Superior temporal gyrus (tissue), 1 donor: ENCODE measurements at regions not wholly inside any gene's neighbourhood (a gene's known extent, or its start where the extent isn't known, plus 50 kb on each side); places are given as distances from the start of the nearest gene placed in this dataset.

Experiments used
- DNase-seq: peaks from one replicate; pipeline ENCODE4 v3.0.0-alpha.2; 2016; ENCODE audit errors: extremely low spot score

DNA sequence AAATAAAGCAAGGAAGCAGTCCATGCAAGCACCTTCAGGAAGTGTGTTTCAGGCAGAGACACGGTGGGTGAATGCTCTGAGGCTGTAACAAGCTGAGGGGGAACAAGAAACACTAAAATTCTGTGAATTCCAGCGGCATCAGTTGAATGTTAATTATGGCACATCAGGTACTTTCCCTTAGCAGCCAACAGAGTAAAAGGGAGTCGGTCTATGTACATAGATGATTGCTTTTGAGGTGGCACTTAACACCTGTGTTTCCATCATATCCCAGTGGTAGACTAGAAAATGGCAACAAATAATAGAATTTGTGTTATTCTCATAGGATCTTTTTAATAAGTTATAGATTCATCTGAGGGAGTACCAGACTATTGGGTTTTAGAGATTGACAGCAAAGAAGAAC is 481.0 kb upstream of the KLF6 start:
- no peak for DNase-seq

DNA sequence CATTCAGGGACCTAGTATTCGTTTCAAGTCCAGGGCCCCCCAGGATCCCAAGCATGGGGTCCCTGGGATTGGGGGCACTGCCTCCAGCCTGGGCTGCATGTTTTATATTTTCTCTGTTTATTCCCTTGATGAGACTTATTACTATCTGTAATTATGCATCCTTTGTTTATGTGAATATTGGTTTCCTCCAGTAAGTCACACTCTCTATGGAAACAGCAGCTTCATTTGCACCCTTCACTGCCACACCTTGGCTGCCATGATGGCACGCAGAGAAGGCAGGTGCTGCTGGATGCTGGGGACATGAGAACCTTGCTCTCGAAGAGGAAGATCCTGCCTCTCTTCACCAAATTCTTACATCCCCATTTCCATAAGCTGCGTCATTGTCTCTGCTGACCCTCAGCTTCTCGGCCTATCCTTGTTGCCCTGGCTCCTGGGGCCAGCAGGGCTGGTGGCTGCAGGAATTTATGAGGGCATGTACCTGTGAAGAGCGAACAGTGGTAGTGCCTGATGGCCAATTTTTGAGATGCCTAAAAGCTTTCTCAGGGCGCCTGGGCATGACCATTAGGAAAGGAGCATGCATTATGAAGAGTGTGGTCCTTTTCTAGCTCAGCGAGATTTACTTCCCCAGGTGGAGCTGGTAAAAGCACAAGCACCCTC is 479.3 kb upstream of the KLF6 start:
- no peak for DNase-seq

DNA sequence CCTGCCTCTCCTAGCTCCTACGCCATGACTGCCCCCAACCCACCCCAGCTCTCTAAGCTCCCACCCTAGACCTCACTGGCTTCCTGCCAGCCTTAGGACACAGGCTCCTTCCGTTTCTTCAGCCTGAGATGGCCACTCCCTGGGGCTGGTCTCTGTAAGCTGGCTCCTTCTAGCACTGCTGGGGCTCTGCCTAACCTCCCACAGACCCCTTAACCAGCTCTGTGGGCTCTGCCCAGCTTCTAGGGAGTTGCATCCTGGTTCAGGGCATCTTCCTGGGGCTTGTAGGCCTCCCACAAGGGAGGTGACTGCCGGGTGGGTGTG is 478.6 kb upstream of the KLF6 start:
- DNase-seq, result no peak

DNA sequence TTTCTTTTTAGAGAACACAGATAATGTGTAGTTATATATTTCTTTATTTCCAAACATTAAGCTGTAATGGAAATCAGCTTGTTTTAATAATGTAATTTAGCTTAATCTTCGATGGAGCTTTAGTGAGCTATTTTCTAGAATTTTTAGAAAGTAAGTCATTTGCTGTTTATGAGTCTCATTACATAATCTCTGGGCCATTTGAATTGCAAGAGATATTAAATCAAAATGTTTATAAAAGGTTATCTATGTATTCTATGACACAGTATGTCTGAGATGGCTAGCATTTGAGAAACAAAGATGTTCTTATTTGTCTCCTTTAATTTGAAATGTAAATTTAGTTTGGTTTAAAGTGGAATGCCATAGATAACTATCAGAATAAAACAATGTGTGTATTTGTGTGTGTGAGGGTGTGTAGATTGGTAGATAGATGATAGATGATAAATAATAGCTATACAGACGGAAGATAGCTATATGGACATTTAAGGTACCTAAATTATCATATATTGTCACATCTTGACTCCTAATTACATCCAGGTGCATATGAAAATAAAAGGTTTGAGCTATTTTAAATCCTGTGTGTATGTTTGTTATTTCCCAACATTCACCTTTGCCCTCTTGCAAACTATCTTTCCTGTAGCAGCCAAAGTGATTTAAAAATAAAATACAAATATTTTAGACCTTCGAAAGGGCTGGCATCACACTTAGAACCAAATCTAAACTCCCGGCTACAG is 478.0 kb upstream of the KLF6 start:
- no peak for DNase-seq

DNA sequence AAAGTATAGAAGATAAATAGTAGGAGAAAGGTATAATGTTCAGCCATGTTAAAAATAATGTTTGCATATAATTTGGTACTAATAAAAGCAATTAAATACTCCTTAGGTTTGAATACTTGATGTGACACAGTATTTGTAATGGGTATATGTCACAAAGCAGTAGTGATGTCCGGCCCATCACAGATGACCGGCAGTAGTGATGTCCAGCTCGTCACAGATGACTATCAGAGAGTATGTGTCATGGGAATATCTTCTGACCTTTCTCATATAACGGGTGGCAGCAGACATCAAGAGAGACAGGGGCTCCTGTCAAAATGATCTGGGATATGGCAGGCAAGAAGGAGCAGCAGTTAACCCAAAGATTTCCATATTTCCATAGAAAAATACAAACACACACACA is 477.4 kb upstream of the KLF6 start:
- no peak for DNase-seq

DNA sequence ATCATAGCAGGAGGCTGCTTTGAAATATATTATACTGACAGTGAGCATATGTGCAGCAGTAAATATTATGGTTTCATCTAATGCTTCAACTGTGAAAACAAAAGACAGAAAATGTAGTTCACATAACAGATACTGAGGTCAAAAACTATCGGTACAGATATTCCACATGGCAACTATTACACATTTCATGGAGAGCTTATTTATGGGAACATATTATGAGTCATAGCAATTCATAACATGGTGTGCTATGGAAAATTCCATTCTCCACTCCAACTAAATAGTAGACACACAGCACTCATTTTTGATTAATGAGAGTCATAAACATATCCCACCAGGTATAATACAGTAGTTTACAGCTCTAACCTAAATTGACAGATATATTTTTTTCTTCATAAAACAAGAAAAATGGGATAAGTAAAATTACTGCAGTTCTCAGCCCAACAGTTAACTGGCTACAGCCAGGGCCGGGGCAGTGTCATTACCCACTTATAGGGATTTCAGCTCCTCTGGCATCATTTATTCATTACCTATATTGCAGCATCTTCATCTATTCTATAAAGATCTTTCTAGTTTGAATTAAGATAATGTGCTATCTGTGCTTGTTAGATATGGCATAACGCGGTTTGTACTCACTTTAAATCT is 475.6 kb upstream of the KLF6 start:
- DNase-seq, result peak; percentile 22

DNA sequence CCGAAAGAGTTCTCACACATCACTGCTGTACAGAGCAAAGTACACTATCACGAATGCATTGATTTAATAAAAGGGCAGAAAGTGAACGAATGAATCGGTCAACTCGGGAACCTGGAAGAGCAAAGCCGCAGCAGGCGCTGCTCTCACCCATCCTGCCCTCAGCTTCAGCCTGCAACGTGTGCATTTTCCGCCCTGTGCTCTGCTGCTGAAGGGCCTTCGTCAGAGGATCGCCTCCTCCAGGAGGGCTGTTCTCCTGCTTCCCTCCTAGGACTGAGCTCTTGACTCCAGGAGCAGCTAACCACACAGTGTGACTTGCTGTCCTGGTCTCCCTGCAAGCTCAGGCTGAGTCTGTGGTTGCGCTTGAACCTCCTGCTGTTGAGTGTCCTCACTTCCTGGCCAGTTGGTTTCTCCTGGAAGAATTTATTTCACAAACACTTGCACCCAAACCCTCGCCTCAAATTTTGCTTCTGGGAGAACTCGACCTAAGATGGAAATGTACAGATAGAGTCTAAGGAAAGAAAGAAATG is 473.0 kb upstream of the KLF6 start:
- DNase-seq, result no peak

DNA sequence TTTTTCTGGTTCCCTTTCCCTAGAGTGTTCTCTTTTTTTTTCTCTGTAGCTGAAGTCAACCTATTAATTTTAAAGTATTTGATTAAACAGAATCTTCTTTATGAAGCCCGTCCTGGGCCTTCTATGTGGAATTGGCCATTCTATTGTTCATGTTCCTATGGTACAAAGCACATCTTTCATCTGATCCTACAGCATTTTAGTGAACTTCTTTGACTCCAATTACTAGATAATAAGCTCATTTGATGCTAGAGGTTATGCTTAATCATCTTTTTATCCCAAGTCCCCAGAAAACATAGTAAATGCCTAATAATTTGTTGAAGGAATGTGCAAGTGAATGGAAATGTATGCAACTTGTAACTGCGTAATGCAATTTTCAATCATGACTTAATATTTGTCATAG is 472.0 kb upstream of the KLF6 start:
- DNase-seq, result no peak

DNA sequence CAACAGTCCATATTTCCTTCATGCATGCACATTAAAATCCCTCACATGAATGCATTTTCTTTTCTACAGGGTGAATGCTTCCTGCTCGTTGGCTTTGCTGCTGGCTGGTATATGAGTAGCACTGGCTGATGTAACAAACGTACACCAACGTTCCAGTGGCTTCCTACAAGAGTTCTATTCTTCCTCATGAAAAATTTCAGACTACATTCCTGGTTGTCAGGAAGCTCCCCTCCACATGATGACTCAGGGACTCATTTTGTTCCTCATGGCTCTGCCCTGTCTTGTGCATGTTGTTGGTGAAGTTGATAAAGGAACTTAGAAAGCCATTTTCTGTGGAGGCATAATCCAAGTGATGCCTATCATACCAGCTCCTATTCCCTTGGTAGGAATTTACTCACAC is 470.7 kb upstream of the KLF6 start:
- no peak for DNase-seq

DNA sequence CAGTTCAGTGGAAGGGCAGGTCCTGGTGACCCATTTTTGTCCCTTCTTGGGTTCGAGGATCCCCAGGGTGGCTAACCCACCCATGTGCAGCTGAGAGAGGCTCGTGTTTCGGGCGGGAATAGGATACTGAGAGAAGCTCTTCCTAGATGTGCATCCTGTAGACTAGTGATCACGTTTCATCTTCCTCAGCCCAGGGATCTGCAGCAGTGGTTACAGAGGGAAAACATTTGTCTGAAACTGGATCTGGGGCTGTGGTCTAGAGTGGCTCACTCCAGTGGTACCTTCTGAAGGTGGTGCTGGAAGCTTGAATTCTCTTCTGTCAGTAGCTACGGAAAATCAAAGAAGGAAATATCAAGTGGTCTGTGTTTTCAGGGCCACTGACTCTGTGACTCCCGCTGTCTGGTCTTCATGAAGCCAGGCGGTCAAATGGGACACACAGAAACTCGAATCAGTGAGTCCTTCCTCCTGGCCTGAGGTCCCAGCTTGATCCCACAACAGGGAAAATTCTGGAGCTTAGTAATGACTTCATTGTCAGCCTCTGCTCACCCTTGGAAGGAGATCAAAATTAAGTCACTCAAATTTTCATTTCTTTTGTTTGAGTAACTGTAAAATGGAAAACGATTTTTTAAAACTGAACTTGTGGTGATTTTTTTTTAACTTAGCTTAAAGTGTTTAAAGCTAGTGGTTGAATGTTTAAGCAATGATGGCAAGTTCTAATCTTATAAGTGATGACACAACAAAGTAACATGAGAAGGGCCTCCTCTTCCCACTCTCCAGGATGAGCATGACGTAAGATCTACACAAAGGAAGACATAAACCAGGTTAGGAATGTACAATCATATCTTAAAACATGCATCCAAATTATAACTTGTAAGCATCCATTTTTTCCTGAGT is 469.3 kb upstream of the KLF6 start:
- DNase-seq, result no peak

DNA sequence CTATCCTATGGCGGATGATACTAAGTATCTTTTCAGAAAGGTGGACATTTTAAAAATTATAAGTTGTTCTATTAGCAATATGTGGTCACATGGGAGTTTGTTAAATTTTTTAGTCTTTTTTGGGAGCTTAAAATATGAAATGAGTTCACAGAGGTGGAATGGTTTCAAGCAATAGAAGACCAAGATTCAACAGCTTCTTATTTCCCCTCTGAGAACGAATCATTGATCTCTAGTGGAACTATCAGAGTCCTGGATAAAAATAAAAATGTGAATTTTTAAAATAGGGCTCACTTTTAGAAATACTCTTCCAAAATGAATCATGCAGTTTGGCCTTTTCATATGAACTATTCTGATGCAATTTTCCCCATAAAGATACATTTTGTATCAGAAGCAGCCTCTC is 467.7 kb upstream of the KLF6 start:
- DNase-seq, result no peak

DNA sequence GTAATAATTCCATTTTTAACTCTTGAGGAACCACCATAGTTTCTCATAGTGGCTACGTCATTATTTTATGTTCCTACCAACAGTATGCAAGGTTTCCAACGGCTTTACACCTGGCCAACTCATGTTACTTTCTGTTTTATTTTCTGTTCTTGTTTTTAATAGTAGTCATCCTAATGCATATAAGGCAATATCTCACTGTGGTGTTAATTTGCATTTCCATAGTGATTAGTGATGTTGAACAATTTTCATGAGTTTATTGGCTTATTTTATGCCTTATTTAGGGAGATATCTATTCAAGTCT is 465.5 kb upstream of the KLF6 start:
- DNase-seq, result no peak

DNA sequence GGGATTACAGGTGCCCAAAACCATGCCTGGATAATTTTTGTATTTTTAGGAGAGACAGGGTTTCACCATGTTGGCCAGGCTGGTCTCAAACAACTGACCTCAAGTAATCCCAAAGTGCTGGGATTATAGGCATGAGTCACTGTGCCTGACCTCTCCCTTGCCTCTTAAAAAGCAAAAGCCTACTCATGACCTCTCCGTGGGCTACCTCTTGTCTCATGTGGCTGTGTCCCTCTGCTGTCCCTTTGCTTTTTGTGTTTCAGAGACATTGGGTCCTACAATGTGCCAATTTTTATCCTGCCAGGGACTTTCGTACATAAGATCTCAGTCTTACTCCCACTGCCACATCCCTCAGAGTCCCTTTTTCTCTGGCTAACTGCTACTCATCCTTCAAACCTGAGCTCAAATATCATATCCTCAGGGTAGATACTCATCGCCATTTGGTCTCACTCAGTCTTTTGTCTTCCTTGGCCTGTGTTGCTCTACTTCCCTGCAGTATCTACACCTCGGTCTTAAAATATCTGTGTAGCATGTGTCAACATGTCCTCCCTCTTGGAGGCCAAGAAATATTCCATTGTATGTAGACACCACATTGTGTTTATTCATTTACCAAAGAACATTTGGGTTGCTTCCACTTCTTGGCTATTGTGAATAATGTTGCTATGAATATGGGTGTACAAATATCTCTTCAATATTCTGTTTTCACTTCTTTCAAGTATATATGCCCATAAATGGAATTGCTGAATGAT is 465.0 kb upstream of the KLF6 start:
- DNase-seq, result no peak

DNA sequence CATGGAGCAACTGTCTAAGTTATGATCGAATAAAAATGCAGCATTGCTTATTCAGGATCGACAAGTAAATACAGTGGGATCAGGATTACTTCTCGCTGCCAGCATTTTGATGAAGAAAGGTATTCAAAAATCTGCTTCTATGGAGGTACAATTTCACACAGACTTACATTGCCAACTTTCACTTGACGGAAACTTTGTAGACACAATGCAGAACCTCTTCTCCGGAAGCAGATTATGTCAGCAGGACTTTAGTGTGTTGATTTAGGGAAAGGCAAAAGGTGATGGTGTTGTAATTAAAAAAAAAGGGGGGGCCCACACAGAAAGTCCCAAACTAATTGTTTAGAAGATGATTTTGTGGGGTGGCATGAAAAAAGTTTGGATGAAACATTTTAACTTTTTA is 462.4 kb upstream of the KLF6 start:
- no peak for DNase-seq

DNA sequence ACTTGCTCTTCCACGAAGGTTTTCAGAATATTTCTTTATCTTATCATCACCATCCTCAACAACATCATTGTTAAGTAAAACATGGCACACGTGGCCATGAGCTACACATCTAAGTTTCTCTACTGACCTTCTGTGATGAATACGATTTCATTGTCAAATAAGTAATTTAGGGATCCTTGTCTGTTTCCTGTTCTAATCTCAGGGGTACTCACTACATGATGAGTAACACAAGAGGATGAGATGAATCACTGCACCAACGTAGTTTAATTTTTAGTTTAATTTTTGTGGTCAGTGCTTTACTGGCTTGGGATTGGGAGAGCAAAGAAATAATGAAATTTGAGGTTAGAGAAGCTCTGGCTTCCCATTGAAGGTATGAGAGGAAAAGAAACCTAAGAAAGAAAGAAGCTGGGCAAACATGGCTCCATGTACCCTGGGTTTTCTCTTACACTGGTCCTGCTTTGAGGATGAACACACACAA is 461.9 kb upstream of the KLF6 start:
- DNase-seq, result no peak

DNA sequence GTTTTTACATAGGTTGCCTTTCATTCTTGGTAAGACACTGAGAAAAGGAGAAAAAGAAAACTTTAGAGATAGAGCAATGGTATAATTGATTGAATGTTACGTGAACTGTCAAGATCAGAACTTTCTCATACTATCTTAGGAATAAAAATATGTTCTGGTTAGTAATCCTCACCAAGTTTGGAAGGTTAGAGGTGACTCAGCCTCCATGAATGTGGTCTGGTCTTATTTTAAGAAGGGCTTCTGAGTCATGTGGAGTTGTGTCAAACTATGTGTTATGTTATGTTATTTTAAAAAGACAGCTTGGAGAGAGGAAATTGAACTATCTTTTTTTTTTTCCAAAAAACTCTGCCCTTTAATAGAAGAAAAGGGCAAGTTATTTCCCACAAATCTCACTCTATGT is 458.6 kb upstream of the KLF6 start:
- DNase-seq, result no peak

DNA sequence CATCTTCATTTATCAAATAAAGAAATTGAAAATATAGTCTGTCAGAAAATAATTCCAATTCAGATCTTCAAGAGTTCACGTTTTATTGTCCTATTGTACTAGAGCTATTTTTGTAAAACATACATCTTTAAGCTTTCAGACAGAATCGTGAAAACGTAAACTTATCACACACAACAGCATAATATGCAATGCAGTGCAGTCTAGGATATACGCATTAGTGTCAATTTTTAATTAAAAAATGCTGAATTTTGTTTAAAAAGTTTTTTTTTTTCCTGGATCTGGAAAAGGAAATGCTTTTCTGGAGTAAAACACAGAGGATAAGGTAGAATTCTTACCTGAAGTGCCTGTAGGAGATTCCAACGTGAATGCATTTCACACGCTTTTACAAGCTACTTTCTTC is 458.2 kb upstream of the KLF6 start:
- DNase-seq, result no peak

DNA sequence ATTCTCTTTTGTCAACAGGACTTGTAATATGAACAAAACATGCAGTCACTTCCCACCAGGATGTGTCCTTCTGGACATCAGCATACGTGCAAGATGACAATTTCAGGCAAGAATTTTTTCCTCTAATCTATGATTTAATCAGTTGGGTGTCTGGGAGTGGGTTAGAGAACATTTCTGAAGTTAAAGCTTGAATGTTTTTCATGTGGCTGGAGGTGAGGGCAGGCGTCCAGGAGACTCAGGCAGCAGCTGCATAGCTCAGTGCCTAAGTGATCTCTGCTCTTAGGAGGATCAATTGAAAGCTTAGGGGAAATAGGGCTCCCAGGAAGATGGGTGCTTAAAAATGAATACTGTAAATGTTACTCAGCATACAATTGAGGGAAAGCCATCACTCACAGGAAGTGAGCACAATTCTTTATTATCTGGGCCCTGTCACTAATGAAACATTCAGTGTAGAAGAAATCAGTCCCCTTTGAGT is 457.6 kb upstream of the KLF6 start:
- no peak for DNase-seq

DNA sequence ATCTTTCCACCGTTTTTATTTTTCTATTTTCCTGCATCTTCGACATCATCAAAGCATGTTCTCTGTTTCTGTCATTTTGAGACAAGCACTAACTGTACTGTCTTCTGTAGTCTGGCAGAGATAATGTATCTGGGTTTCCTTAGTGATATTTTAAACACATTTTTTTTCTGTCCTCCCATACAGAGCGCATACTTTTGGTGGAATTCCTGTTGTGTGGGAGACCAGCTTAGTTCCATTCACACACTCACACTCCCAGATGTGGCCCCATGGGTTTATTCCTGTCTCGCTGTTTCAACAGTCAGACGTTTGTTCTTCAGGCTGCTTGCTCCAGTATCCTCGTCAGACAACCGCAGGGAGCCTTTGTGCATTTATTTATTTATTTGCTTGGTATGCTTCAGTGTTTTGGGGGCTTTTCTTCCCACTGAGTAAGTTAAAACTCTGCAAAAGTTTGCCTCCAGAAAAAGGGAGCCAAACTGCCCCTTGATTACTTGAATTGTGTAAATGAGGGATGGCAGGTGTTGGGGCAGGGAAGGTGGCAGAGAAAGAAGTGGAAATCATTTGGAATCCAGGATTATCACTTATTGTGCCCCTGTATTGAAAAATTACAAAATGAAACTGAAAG is 456.8 kb upstream of the KLF6 start:
- DNase-seq, result peak; percentile 52

DNA sequence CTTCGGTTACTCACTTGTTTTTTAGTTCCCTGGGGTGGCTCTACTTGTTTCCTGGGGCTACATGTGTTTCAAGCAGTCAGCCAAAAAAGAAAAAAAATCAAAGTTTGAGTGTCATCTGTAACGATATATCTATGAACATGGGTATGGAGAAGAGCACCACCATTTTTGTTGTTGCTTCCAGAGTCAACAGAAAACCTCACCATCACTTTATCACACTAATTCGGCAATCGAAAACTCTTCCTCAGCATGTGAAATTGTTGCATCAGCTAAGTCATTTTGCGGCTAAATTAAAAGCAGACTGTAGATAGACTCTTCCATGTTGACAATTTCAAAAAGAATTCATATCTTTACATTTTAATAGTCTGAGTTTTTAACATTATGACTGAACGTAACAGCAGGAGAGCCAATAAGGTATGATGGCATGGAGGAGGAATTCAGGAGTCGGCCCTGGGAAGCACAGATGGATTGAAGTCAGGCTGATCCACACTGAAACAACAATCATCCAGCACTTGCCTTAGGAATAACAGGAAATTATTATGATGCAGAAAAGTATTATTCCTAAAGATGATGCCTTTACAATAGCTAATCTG is 455.7 kb upstream of the KLF6 start:
- no peak for DNase-seq

DNA sequence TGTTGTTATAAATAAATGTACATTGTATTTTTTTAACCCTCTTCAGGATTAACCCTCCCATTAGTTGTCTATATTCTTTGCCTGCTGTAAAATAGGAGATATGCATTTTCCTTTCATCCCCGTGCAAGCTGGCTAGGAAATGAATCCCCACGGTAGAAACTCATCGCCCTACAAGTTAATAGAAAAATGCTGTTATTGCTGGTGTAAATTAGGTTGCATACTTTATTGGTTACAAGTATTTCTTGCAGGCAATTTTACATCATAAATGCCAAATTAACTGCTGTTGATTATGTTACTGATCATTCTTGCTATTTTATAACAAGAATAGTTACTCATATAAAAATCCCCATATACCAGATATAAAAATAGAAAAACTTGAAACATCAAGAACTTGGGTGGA is 454.2 kb upstream of the KLF6 start:
- no peak for DNase-seq
